ENCODE measurements at regions not wholly inside any gene's neighbourhood (a gene's known extent, or its start where the extent isn't known, plus 50 kb on each side); places are given as distances from the start of the nearest gene placed in this dataset.
A peak's percentile ranks its signal among the peaks of the same experiment; 100 is the strongest.

GRCh38 chr14:95034788-95035187 is 122.5 kb downstream of the DICER1 start:
- no peak for DNase-seq

GRCh38 chr14:95033682-95034632 is 123.4 kb downstream of the DICER1 start:
- DNase-seq = no peak

- no peak for DNase-seq
Measured at GRCh38 chr14:95033031-95033430, 124.3 kb downstream of the DICER1 start.

- no peak for DNase-seq
Measured at GRCh38 chr14:95026851-95027463, 130.4 kb downstream of the DICER1 start.

GRCh38 chr14:95025941-95026340 is 131.4 kb downstream of the DICER1 start:
- DNase-seq = no peak

- no peak for DNase-seq
Measured at GRCh38 chr14:95025218-95025617, 132.1 kb downstream of the DICER1 start.

GRCh38 chr14:95024380-95024779 is 132.9 kb downstream of the DICER1 start:
- no peak for DNase-seq

- DNase-seq = no peak
Measured at GRCh38 chr14:95023886-95024285, 133.4 kb downstream of the DICER1 start.

- DNase-seq = no peak
Measured at GRCh38 chr14:95023115-95023514, 134.2 kb downstream of the DICER1 start.

GRCh38 chr14:95021588-95021987 is 135.7 kb downstream of the DICER1 start:
- no peak for DNase-seq

GRCh38 chr14:95018821-95019220 is 138.5 kb downstream of the DICER1 start:
- DNase-seq = no peak

- no peak for DNase-seq
Measured at GRCh38 chr14:95015046-95015445, 142.3 kb downstream of the DICER1 start.

- no peak for DNase-seq
Measured at GRCh38 chr14:95014036-95014435, 143.3 kb downstream of the DICER1 start.

- no peak for DNase-seq
Measured at GRCh38 chr14:95011445-95012006, 145.8 kb downstream of the DICER1 start.

GRCh38 chr14:95008445-95009217 is 148.7 kb downstream of the DICER1 start:
- DNase-seq = no peak

GRCh38 chr14:95007921-95008320 is 149.4 kb downstream of the DICER1 start:
- DNase-seq = no peak

GRCh38 chr14:95006479-95006878 is 150.8 kb downstream of the DICER1 start:
- no peak for DNase-seq

GRCh38 chr14:95006051-95006450 is 151.3 kb downstream of the DICER1 start:
- no peak for DNase-seq

- DNase-seq = no peak
Measured at GRCh38 chr14:95003099-95003960, 154.0 kb downstream of the DICER1 start.

GRCh38 chr14:94998685-94999084 is 158.6 kb downstream of the DICER1 start:
- DNase-seq = peak in 1 of 2 donors; percentile 9

- no peak for DNase-seq
Measured at GRCh38 chr14:94998110-94998509, 159.2 kb downstream of the DICER1 start.

GRCh38 chr14:94995551-94995950 is 161.8 kb downstream of the DICER1 start:
- no peak for DNase-seq
